ENCODE measurements at regions not wholly inside any gene's neighbourhood (a gene's known extent, or its start where the extent isn't known, plus 50 kb on each side); places are given as distances from the start of the nearest gene placed in this dataset.

DNA sequence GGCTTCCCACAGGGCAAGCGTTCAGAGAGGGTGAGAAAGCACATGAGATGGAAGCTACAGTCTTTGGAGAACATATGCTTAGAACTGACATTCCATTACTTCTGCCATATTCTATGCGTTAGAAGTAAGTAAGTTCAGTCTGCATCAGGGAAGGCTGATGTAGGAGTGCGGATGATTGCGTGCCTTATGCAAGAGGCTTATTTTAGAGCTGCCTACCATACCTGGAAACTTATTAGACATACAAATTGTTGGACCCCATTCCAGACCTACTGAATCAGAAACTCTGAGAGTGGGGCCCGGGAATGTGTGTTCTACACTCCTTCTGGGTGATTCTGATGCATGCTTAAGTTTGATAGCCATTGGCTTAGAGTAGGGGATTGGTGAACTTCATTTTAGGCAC, 174.9 kb downstream of the KTN1 start:
- TF ChIP-seq, protein P1, sequence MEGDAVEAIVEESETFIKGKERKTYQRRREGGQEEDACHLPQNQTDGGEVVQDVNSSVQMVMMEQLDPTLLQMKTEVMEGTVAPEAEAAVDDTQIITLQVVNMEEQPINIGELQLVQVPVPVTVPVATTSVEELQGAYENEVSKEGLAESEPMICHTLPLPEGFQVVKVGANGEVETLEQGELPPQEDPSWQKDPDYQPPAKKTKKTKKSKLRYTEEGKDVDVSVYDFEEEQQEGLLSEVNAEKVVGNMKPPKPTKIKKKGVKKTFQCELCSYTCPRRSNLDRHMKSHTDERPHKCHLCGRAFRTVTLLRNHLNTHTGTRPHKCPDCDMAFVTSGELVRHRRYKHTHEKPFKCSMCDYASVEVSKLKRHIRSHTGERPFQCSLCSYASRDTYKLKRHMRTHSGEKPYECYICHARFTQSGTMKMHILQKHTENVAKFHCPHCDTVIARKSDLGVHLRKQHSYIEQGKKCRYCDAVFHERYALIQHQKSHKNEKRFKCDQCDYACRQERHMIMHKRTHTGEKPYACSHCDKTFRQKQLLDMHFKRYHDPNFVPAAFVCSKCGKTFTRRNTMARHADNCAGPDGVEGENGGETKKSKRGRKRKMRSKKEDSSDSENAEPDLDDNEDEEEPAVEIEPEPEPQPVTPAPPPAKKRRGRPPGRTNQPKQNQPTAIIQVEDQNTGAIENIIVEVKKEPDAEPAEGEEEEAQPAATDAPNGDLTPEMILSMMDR (conservative IDR thresholded peaks at IDR 0.05; ENCODE audit: control insufficient read depth, insufficient read depth, low read depth, low read length), result no peak
- no peak for DNase-seq (ENCODE audit: low read depth)
- no peak overlapping the region for H3K4me3 ChIP-seq (ENCODE audit: control insufficient read depth, low read depth, low read length)

DNA sequence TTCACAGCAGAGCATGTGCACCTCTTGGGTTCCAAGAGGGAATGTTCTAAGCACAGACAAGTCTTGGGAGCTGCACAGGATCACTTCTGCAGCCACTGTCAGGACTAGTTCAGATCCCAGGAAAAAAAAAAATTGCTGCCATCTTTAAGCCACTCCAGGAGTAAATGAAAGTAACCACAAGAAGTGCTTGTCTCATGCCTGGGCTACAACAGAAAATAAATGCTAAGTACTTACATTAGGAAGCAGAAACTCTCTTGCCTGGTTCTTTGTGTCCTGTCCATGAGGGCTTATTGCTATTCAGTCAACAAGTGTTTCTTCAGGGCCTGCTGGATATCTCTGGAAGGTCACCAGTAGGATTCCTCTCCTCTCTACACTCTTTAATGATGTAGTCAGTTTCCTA, 176.1 kb downstream of the KTN1 start:
- DNase-seq (ENCODE audit: low read depth), result no peak
- H3K4me3 ChIP-seq (ENCODE audit: control insufficient read depth, low read depth, low read length), result no peak overlapping the region
- TF ChIP-seq, protein P1 (conservative IDR thresholded peaks at IDR 0.05; ENCODE audit: control insufficient read depth, insufficient read depth, low read depth, low read length), result no peak

DNA sequence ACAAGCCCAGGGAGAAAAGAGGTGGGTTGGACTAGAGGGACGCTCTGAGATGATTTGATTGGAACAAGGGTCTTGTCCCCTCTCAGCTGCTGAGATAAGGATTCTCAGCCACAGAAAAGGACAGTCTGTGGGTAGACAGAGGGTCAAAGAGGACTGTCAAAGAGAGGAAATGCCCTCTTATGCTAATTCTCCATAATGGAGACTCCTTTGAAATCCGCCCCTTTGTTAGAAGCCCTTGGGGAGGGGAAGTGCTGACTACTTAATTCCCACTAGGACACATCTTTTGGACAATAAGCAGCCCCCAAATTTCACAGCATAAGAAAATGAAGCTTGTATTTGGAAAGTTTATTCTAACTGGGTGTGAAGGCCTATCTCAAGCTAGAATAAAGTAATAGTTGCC, 176.6 kb downstream of the KTN1 start:
- DNase-seq (ENCODE audit: low read depth), result no peak
- TF ChIP-seq, protein P1 (conservative IDR thresholded peaks at IDR 0.05; ENCODE audit: control insufficient read depth, insufficient read depth, low read depth, low read length), result no peak
- no peak overlapping the region for H3K4me3 ChIP-seq (ENCODE audit: control insufficient read depth, low read depth, low read length)

DNA sequence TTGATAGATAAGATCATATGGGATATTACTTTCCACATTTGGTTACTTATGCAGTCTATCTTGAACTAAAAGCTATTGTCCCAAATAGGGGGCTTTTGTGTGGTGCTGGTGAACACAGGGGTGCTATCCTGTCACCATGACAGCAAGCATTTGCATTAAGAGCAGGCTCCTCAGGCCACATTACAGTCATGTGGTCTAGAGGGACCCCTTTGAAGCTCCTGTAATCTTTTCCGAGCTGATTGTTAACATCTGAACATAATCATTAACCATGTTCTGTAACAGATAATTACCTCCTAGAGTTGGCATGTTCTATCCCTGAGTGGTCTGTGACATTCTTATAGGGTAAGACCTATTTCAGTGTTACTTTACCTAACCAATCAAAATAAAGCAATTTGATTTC, 178.8 kb downstream of the KTN1 start:
- no peak for DNase-seq (ENCODE audit: low read depth)
- TF ChIP-seq, protein P1 (conservative IDR thresholded peaks at IDR 0.05; ENCODE audit: control insufficient read depth, insufficient read depth, low read depth, low read length), result no peak
- H3K4me3 ChIP-seq (ENCODE audit: control insufficient read depth, low read depth, low read length), result no peak overlapping the region

DNA sequence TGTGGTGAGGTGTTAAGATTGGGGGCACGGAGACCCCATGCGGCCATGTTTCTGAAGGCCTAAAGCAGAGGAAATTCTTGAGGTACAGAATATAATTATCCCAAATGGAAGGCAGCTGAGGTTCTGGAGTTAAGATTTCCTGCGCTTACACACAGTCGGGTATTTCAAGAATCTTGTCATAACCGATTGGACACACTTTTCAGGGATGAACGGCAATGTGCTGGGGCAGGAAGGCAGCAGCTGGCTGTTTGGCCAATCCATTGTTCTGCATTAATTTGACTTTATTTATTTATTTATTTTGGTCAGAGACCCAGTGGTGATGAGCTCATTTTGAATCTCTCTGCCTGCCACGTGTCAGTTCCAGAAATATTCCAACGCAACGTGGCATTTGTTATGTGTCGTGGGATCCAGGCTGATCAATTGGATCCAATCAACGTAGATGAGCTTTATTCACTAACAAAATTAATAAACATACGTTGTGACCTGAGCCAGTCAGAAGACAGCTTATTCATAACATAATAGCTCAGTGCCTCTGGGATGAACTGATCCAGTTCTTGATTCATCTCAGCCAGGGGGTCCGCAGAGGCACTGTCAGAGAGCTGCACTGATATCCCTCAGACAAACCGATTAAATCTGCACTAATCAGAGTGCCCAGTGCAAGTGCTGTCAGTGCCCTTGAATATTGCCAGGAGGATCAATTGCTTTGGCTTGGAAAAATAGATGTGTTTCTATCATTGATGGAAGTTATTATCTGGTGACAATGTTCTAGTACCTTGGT, 181.0 kb downstream of the KTN1 start:
- H3K4me3 ChIP-seq (ENCODE audit: control insufficient read depth, low read depth, low read length), result no peak overlapping the region
- no peak for DNase-seq (ENCODE audit: low read depth)
- TF ChIP-seq, protein P1 (conservative IDR thresholded peaks at IDR 0.05; ENCODE audit: control insufficient read depth, insufficient read depth, low read depth, low read length), result no peak

DNA sequence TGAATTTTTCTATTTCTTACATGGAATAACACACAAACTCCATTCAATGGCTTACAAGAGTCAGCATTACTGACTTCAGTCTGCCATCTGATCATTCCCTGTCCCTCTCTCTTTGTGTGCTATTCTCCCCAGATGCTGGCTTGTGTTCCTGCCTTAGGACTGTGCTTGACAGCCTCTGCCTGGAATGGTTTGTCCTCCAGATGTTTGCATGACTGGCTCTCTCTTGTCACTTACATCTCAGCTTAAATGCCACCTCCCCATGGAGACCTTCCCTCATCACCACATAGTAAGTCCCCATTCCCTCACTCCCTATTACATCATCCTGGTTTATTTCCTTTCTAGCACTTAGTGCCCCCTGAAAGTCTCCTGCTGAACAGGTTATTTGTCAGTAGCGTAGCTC, 181.6 kb downstream of the KTN1 start:
- DNase-seq (ENCODE audit: low read depth), result no peak
- no peak overlapping the region for H3K4me3 ChIP-seq (ENCODE audit: control insufficient read depth, low read depth, low read length)
- TF ChIP-seq, protein P1 (conservative IDR thresholded peaks at IDR 0.05; ENCODE audit: control insufficient read depth, insufficient read depth, low read depth, low read length), result no peak

Data from fibroblast of mammary gland (primary cell).